WERI-Rb-1 (cell line): ENCODE measurements at regions not wholly inside any gene's neighbourhood (a gene's known extent, or its start where the extent isn't known, plus 50 kb on each side); places are given as distances from the start of the nearest gene placed in this dataset.

ENCODE experiments used
- DNase-seq: peaks from one replicate; pipeline ENCODE4 v3.0.0-alpha.2; 2020
- H3K27ac ChIP-seq: fragments of 250-450 bp; sonication (Bioruptor Pico); 2 replicates; pipeline ENCODE4 v1.5.1; 2020; ENCODE audit warnings: mild to moderate bottlenecking, moderate library complexity
- H3K27me3 ChIP-seq: fragments of 250-450 bp; sonication (Bioruptor Pico); 2 replicates; pipeline ENCODE4 v1.5.1; 2021; ENCODE audit warnings: mild to moderate bottlenecking, low read depth, moderate library complexity; ENCODE audit not compliant: insufficient read depth, severe bottlenecking
- H3K36me3 ChIP-seq: fragments of 250-450 bp; sonication (Bioruptor Pico); 2 replicates; pipeline ENCODE4 v1.5.1; 2020; ENCODE audit warnings: mild to moderate bottlenecking, moderate library complexity
- H3K4me3 ChIP-seq: 2 replicates; pipeline ENCODE4 v1.5.1; 2011; ENCODE audit warnings: low read depth, mild to moderate bottlenecking, control low read depth, low read length
- H3K9me3 ChIP-seq: fragments of 250-450 bp; sonication (Bioruptor Pico); 2 replicates; pipeline ENCODE4 v1.5.1; 2021; ENCODE audit warnings: mild to moderate bottlenecking, moderate library complexity; ENCODE audit not compliant: severe bottlenecking
- CTCF ChIP-seq: IDR thresholded peaks from 2 replicates; pipeline ENCODE4 v1.5.1; 2011; ENCODE audit warnings: low read depth, mild to moderate bottlenecking, control low read depth, inconsistent platforms, low read length

GRCh38 chr13:87837946-87838345 lies 166.8 kb downstream of the SLITRK5 start:
- DNase-seq, result no peak
- no peak for TF ChIP-seq CTCF
- Histone ChIP-seq H3K27ac (no peak overlapping the region), H3K36me3 (no peaks in the 10 kb centered on the region), H3K4me3 (no peak overlapping the region), H3K9me3 (no peaks in the 10 kb centered on the region), H3K27me3 (no peaks in the 10 kb centered on the region)

GRCh38 chr13:87851410-87851809 lies 180.2 kb downstream of the SLITRK5 start:
- Histone ChIP-seq H3K4me3 (no peak overlapping the region), H3K36me3 (no peaks in the 10 kb centered on the region), H3K27me3 (no peaks in the 10 kb centered on the region), H3K9me3 (peaks cover 2% of the 10 kb centered on the region), H3K27ac (no peak overlapping the region)
- no peak for DNase-seq
- no peak for TF ChIP-seq CTCF

- H3K27me3 ChIP-seq, result no peaks in the 10 kb centered on the region
- TF ChIP-seq CTCF, result no peak
- no peak overlapping the region for H3K27ac ChIP-seq
- no peaks in the 10 kb centered on the region for H3K36me3 ChIP-seq
- H3K9me3 ChIP-seq, result peaks cover 2% of the 10 kb centered on the region
- no peak for DNase-seq
- H3K4me3 ChIP-seq, result no peak overlapping the region
Measured at GRCh38 chr13:87855553-87855952, 184.4 kb downstream of the SLITRK5 start.

GRCh38 chr13:87859261-87859660 lies 188.1 kb downstream of the SLITRK5 start:
- no peak overlapping the region for H3K4me3 ChIP-seq
- H3K36me3 ChIP-seq, result no peaks in the 10 kb centered on the region
- TF ChIP-seq CTCF, result no peak
- DNase-seq, result no peak
- no peaks in the 10 kb centered on the region for H3K27me3 ChIP-seq
- H3K9me3 ChIP-seq, result no peaks in the 10 kb centered on the region
- no peak overlapping the region for H3K27ac ChIP-seq

GRCh38 chr13:87867426-87867825 lies 196.3 kb downstream of the SLITRK5 start:
- no peaks in the 10 kb centered on the region for H3K36me3 ChIP-seq
- no peaks in the 10 kb centered on the region for H3K27me3 ChIP-seq
- DNase-seq, result no peak
- no peak overlapping the region for H3K4me3 ChIP-seq
- H3K27ac ChIP-seq, result no peak overlapping the region
- TF ChIP-seq CTCF, result no peak
- H3K9me3 ChIP-seq, result no peaks in the 10 kb centered on the region

- H3K36me3 ChIP-seq, result no peaks in the 10 kb centered on the region
- no peak for DNase-seq
- no peaks in the 10 kb centered on the region for H3K9me3 ChIP-seq
- H3K27ac ChIP-seq, result no peak overlapping the region
- TF ChIP-seq CTCF, result no peak
- H3K27me3 ChIP-seq, result no peaks in the 10 kb centered on the region
- H3K4me3 ChIP-seq, result no peak overlapping the region
Measured at GRCh38 chr13:87868731-87869130, 197.6 kb downstream of the SLITRK5 start.
